ENCODE measurements at regions not wholly inside any gene's neighbourhood (a gene's known extent, or its start where the extent isn't known, plus 50 kb on each side); places are given as distances from the start of the nearest gene placed in this dataset.

- 0 out of 2 replicates have a peak, but pooled peaks have one; percentile 30 for ATAC-seq (ENCODE audit: low read depth)
- Histone ChIP-seq H2AFZ (replicated peaks; ENCODE audit: low read length, poor library complexity) (peak overlapping the region; percentile 5), H4K8ac (ENCODE audit: low read depth in 2 of 2, low read length in 2 of 2) (no peak overlapping the region), H2BK5ac (ENCODE audit: low read depth, low read length, poor library complexity, severe bottlenecking) (no peak overlapping the region), H3K9me1 (ENCODE audit: insufficient read depth, low read length) (no peaks in the 10 kb centered on the region), H3K18ac (ENCODE audit: low read depth, low read length) (no peak overlapping the region), H4K20me1 (ENCODE audit: insufficient read depth, low read length) (no peaks in the 10 kb centered on the region), H4K5ac (ENCODE audit: low read depth, low read length) (no peak overlapping the region), H3K79me1 (ENCODE audit: low read depth in 1 of 2, low read length in 2 of 2) (no peaks in the 10 kb centered on the region), H2BK20ac (ENCODE audit: low read depth, low read length) (no peak overlapping the region; the same call in 1 of the 2 replicates), H2AK5ac (ENCODE audit: low read depth, low read length) (no peak overlapping the region), H2BK15ac (ENCODE audit: low read depth, low read length) (no peak overlapping the region), H3K27me3 (ENCODE audit: control insufficient read depth, insufficient read depth, low read length) (no peaks in the 10 kb centered on the region; the same call in 1 of the 2 replicates), H2BK120ac (ENCODE audit: low read depth, low read length) (no peak overlapping the region), H2AK9ac (replicated peaks; ENCODE audit: low read depth, low read length, poor library complexity) (no peak overlapping the region), H3K23ac (ENCODE audit: low read depth, low read length) (no peak overlapping the region), H3K4me1 (ENCODE audit: control insufficient read depth, insufficient read depth, low read length) (peaks cover 1% of the 10 kb centered on the region; the same call in 1 of the 2 replicates), H3K36me3 (ENCODE audit: control insufficient read depth, insufficient read depth, low read length) (no peaks in the 10 kb centered on the region), H3K56ac (ENCODE audit: extremely low read depth, insufficient read depth, low read length) (no peak overlapping the region), H4K91ac (ENCODE audit: insufficient read depth, low read depth, low read length) (no peak overlapping the region), H3K4me2 (ENCODE audit: low read depth, low read length) (no peak overlapping the region), H3K4ac (ENCODE audit: low read depth, low read length) (no peak overlapping the region), H3K4me3 (ENCODE audit: insufficient read depth, low read depth, low read length) (no peak overlapping the region), H3K9me3 (ENCODE audit: control insufficient read depth, insufficient read depth, low read length) (no peaks in the 10 kb centered on the region; the same call in 1 of the 2 replicates), H3K27ac (ENCODE audit: insufficient read depth, low read length) (no peak overlapping the region), H3K9ac (ENCODE audit: low read depth, low read length) (no peak overlapping the region), H3K14ac (replicated peaks; ENCODE audit: low read depth, low read length) (no peak overlapping the region)
- peak; percentile 28 for DNase-seq
- in situ Hi-C loops (cut with MboI; ENCODE audit: low sequenced_read_pairs): loop anchor here (25.0 kb wide), 1 partner anchor 345 kb away; no protein-coding TSS in a partner anchor
- no CpG with 5 or more reads among the region's 2 CpGs for WGBS, 2 experiments (ENCODE audit: extremely low coverage in 2 of 2, insufficient read length in 1 of 2)
- intact Hi-C loops (cut with micrococcal nuclease): loop anchor here (5.0 to 10.0 kb wide), 2 partner anchors 153 to 370 kb away; partner anchors contain the start of gene KIF5B
- ChIA-PET CTCF (no interaction called here), POLR2A (ENCODE audit: unreplicated experiment) (no interaction called here)
- TF ChIP-seq MAZ (IDR thresholded peaks at IDR 0.05; ENCODE audit: borderline replicate concordance, low read depth, low read length) (no peak), POLR2A (IDR thresholded peaks at IDR 0.05; ENCODE audit: low read depth, low read length) (no peak), RFX5 (IDR thresholded peaks at IDR 0.05; ENCODE audit: low read depth, low read length) (no peak), NFE2L2 (IDR thresholded peaks at IDR 0.05; ENCODE audit: low read depth, low read length) (no peak), USF2 (IDR thresholded peaks at IDR 0.05; ENCODE audit: low read depth, low read length) (no peak), RCOR1 (IDR thresholded peaks at IDR 0.05; ENCODE audit: insufficient replicate concordance, low read length) (no peak), RAD21 (IDR thresholded peaks at IDR 0.05; ENCODE audit: low read length) (peak; percentile 76), FOS (IDR thresholded peaks at IDR 0.05; ENCODE audit: low read depth, low read length) (no peak), CTCF (conservative IDR thresholded peaks at IDR 0.05; ENCODE audit: low read depth, low read length) (peak; percentile 63), SMC3 (IDR thresholded peaks at IDR 0.05; ENCODE audit: low read depth, low read length) (peak; percentile 63), CHD1 (IDR thresholded peaks at IDR 0.05; ENCODE audit: low read depth, low read length) (no peak)
- no TSS peak for BruUV-seq (replicated peaks)
- dilution Hi-C loops (cut with HindIII; ENCODE audit: low sequenced_read_pairs, unreplicated experiment): no loop called here
These were observed 139.4 kb downstream of the EPC1 start for GRCh38 chr10:32207544-32207943.

Data from IMR-90 (cell line).